ENCODE measurements at regions not wholly inside any gene's neighbourhood (a gene's known extent, or its start where the extent isn't known, plus 50 kb on each side); places are given as distances from the start of the nearest gene placed in this dataset.
A peak's percentile ranks its signal among the peaks of the same experiment; 100 is the strongest.

DNA sequence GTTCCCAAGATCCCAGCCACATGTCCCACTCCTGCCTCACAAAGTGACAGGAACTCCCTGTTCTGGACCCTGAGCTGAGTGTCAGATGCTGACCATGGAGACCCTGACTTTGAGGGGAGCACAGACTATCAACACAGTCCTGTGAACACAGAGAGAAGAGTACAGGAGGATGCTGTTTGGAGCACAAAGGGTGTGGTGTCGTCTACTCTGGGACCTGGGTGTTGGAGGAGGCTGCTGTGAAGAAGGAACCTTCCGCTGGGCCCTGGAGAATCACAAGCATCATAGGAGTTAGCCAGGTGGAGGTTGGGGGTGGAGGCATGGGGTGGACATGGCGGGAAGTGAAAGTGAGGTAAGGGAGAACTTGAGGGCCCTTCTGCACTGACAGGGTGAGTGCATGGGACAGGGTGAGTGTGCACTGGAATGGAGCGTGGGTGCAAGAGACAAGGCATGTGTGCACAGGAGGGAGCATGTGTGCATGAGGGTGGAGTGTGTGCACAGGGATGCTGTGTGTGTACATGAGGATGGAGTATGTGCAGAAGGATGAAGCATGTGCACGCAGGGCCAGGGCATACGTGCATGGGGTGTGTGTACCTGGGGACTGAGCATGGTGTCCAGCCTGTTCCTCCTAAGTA, 70.7 kb upstream of the ANTXRL start:
- no peak overlapping the region for H3K4me3 ChIP-seq (ENCODE audit: low read depth, low read length, poor library complexity, severe bottlenecking)

DNA sequence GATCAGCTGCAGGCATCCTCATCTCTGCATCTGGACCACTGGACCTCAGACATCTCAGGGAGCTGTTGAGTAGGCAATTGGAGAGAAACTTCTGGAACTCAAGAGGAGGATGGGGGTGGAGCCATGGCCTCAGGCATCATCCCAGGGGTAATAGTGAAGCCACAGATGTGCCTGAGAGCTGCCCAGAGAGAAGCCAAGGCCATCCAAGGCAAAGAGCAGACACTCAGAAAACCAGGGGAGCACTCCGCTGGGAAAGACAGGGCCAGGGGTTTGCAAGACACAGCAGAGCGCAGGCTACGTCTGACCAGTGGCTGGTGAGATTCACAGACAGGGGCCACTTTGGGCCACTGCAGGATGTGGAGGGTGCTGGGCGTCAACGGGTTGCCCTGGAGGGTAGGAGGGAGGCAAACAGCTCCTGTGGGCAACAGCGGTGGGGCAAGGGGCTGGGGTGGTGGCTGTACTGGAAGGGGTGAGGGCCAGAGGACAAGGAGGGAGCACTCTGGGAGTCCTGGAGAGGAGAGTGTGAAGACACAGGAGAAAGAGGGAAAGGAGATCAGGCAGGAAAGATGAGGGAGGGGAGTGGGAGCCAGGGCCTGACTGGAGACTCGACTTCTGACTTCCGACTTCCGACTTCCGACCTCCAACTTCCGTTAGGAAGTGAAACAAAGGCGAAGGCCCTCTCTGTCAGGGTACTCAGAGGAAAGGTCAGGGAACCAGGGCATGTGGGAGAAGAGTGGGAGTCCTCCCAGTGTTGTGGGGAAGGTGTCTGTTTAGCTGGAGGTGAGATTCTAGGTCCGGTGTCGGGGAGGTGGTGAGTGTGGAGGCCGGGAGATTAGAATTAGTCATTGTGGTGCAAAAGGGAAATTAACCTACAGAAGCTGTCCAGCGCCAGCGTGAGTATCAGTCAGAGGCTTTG, 69.7 kb upstream of the ANTXRL start:
- Histone ChIP-seq H3K4me2 (ENCODE audit: low read length) (peak overlapping the region; percentile 26; the same call in 1 of the 2 replicates), H3F3A (ENCODE audit: insufficient read depth, low read length) (no peaks in the 10 kb centered on the region), H3K9ac (ENCODE audit: low read length) (no peak overlapping the region), H3K27ac (ENCODE audit: low read depth, low read length, poor library complexity, severe bottlenecking) (no peak overlapping the region), H3K9me3 (ENCODE audit: low read length) (no peaks in the 10 kb centered on the region), H3K4me3 (ENCODE audit: low read depth, low read length, poor library complexity, severe bottlenecking) (no peak overlapping the region), H3K36me3 (ENCODE audit: insufficient read depth, low read length) (no peaks in the 10 kb centered on the region), H3K9me2 (ENCODE audit: low read depth, low read length) (no peaks in the 10 kb centered on the region), H3K79me2 (ENCODE audit: insufficient read depth, low read length) (no peaks in the 10 kb centered on the region), H3K27me3 (ENCODE audit: insufficient read depth, low read length) (no peaks in the 10 kb centered on the region), H3K4me1 (ENCODE audit: insufficient read depth, low read length, severe bottlenecking) (peaks cover 3% of the 10 kb centered on the region), H2AFZ (ENCODE audit: low read length) (no peak overlapping the region), H4K20me1 (ENCODE audit: insufficient read depth, low read length) (no peaks in the 10 kb centered on the region)
- TF ChIP-seq EZH2 (IDR thresholded peaks at IDR 0.05; ENCODE audit: borderline replicate concordance, low read length): no peak
- TF ChIP-seq, protein P1, sequence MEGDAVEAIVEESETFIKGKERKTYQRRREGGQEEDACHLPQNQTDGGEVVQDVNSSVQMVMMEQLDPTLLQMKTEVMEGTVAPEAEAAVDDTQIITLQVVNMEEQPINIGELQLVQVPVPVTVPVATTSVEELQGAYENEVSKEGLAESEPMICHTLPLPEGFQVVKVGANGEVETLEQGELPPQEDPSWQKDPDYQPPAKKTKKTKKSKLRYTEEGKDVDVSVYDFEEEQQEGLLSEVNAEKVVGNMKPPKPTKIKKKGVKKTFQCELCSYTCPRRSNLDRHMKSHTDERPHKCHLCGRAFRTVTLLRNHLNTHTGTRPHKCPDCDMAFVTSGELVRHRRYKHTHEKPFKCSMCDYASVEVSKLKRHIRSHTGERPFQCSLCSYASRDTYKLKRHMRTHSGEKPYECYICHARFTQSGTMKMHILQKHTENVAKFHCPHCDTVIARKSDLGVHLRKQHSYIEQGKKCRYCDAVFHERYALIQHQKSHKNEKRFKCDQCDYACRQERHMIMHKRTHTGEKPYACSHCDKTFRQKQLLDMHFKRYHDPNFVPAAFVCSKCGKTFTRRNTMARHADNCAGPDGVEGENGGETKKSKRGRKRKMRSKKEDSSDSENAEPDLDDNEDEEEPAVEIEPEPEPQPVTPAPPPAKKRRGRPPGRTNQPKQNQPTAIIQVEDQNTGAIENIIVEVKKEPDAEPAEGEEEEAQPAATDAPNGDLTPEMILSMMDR (IDR thresholded peaks at IDR 0.05; ENCODE audit: low read length): no peak

More for the DNA sequence above, 70.7 kb upstream of the ANTXRL start:
- no peaks in the 10 kb centered on the region for H3K27me3 ChIP-seq (ENCODE audit: insufficient read depth, low read length)
- no peak overlapping the region for H3K9ac ChIP-seq (ENCODE audit: low read length)
- no peaks in the 10 kb centered on the region for H3K79me2 ChIP-seq (ENCODE audit: insufficient read depth, low read length)
- no peaks in the 10 kb centered on the region for H3F3A ChIP-seq (ENCODE audit: insufficient read depth, low read length)
- H3K9me3 ChIP-seq (ENCODE audit: low read length): no peaks in the 10 kb centered on the region
- peaks cover 3% of the 10 kb centered on the region for H3K4me1 ChIP-seq (ENCODE audit: insufficient read depth, low read length, severe bottlenecking)
- H3K36me3 ChIP-seq (ENCODE audit: insufficient read depth, low read length): no peaks in the 10 kb centered on the region
- TF ChIP-seq EZH2 (IDR thresholded peaks at IDR 0.05; ENCODE audit: borderline replicate concordance, low read length): no peak
- TF ChIP-seq, protein P1 (IDR thresholded peaks at IDR 0.05; ENCODE audit: low read length): no peak
- H3K4me2 ChIP-seq (ENCODE audit: low read length): no peak overlapping the region
- no peaks in the 10 kb centered on the region for H3K9me2 ChIP-seq (ENCODE audit: low read depth, low read length)
- no peak overlapping the region for H3K27ac ChIP-seq (ENCODE audit: low read depth, low read length, poor library complexity, severe bottlenecking)
- H2AFZ ChIP-seq (ENCODE audit: low read length): no peak overlapping the region
- no peaks in the 10 kb centered on the region for H4K20me1 ChIP-seq (ENCODE audit: insufficient read depth, low read length)

DNA sequence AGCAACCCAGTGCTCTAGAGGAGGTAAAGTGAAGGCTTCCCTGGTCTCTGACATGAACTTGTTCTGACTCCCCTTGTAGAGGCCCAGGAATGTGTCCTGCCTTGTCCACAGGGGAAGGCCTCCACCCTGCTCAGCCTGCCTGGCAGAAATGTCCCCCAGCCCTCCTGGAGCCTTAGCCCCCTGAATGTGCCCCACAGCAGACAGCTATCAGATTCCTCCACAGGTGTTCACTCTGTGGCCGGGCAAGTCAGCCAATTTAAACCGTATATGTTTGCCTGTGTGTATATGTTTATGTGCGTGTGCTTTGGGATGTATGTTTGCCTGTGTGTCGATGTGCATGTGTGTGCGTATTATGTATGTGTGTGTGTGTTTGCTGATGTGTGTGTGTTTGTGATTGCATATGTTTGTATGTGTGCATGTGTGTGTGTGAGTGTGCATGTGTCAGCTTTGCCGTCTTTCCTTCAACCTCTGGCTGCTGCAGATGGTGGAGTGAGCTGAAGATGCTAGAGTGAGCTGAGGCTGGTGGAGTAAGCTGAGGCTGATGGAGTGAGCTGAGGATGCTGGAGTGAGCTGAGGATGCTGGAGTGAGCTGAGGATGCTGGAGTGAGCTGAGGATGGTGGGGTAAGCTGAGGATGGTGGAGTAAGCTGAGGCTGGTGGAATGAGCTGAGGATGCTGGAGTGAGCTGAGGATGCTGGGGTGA, 68.9 kb upstream of the ANTXRL start:
- Histone ChIP-seq H3K27ac (ENCODE audit: low read depth, low read length, poor library complexity, severe bottlenecking) (no peak overlapping the region), H2AFZ (ENCODE audit: low read length) (no peak overlapping the region), H3K4me2 (ENCODE audit: low read length) (peak overlapping the region; percentile 26; the same call in 1 of the 2 replicates), H3K79me2 (ENCODE audit: insufficient read depth, low read length) (no peaks in the 10 kb centered on the region), H3K4me3 (ENCODE audit: low read depth, low read length, poor library complexity, severe bottlenecking) (no peak overlapping the region), H3K27me3 (ENCODE audit: insufficient read depth, low read length) (no peaks in the 10 kb centered on the region), H3K9me3 (ENCODE audit: low read length) (no peaks in the 10 kb centered on the region), H3K4me1 (ENCODE audit: insufficient read depth, low read length, severe bottlenecking) (peaks cover 3% of the 10 kb centered on the region), H4K20me1 (ENCODE audit: insufficient read depth, low read length) (no peaks in the 10 kb centered on the region), H3K36me3 (ENCODE audit: insufficient read depth, low read length) (no peaks in the 10 kb centered on the region), H3K9ac (ENCODE audit: low read length) (no peak overlapping the region), H3F3A (ENCODE audit: insufficient read depth, low read length) (no peaks in the 10 kb centered on the region), H3K9me2 (ENCODE audit: low read depth, low read length) (no peaks in the 10 kb centered on the region)
- TF ChIP-seq, protein P1 (IDR thresholded peaks at IDR 0.05; ENCODE audit: low read length): no peak
- TF ChIP-seq EZH2 (IDR thresholded peaks at IDR 0.05; ENCODE audit: borderline replicate concordance, low read length): no peak
